PC-9 (cell line): ENCODE measurements at regions not wholly inside any gene's neighbourhood (a gene's known extent, or its start where the extent isn't known, plus 50 kb on each side); places are given as distances from the start of the nearest gene placed in this dataset.
"Not testable (repeated sequence)": the region's sequence is repeated elsewhere in the genome, so short reads cannot be mapped to it uniquely, and the experiment has no call there.

Experiments used
- BruUV-seq: library from RNA; stranded (reverse); fragments of 400-500 nt; replicated peaks from 2 replicates; lab custom pipeline; 2021; lab: Mats Ljungman, UMichigan
- CTCF ChIA-PET: fragments of 300-600 bp; sonication (Branson Sonifier 250); formaldehyde crosslinking; loops from one replicate; lab custom pipeline; 2022; ENCODE audit warnings: antibody characterized with exemption; lab: Charles Lee
- POLR2A ChIA-PET: fragments of 300-600 bp; sonication (Branson Sonifier 250); formaldehyde crosslinking; loops from one replicate; lab custom pipeline; 2022; ENCODE audit warnings: antibody characterized with exemption; ENCODE audit not compliant: unreplicated experiment; lab: Charles Lee
- DNase-seq, 2 experiments: peaks; one replicate each; pipeline versions ENCODE4 v3.0.0 to v3.0.0-alpha.2; 2015 to 2022; ENCODE audit warnings: mixed read lengths in 1 of 2
- H2AFZ ChIP-seq: fragments of 200-600 bp; sonication (generic); 2 replicates; pipeline ENCODE4 v1.8.1; 2017; ENCODE audit warnings: antibody characterized with exemption
- H3F3A ChIP-seq: fragments of 200-600 bp; sonication (generic); 2 replicates; pipeline ENCODE4 v1.8.1; 2017; ENCODE audit warnings: antibody characterized with exemption, mild to moderate bottlenecking, low read depth; ENCODE audit not compliant: insufficient read depth
- H3K27ac ChIP-seq: fragments of 200-600 bp; sonication (generic); 2 replicates; pipeline ENCODE4 v1.6.1; 2016; ENCODE audit warnings: mixed run types
- H3K27me3 ChIP-seq: fragments of 200-600 bp; sonication (generic); 2 replicates; pipeline ENCODE4 v1.6.1; 2016; ENCODE audit warnings: low read depth, mixed run types; ENCODE audit not compliant: insufficient read depth
- H3K36me3 ChIP-seq: fragments of 200-600 bp; sonication (generic); 2 replicates; pipeline ENCODE4 v1.6.1; 2016; ENCODE audit warnings: low read depth, mixed run types
- H3K4me1 ChIP-seq: fragments of 200-600 bp; sonication (generic); replicated peaks from 2 replicates; pipeline ENCODE4 v1.6.1; 2016; ENCODE audit warnings: mixed run types; ENCODE audit not compliant: insufficient read depth
- H3K4me2 ChIP-seq: fragments of 200-600 bp; sonication (generic); 2 replicates; pipeline ENCODE4 v1.6.1; 2017; ENCODE audit warnings: mixed run types
- H3K4me3 ChIP-seq: fragments of 200-600 bp; sonication (generic); 2 replicates; pipeline ENCODE4 v1.6.1; 2016; ENCODE audit warnings: mixed run types
- H3K79me2 ChIP-seq: fragments of 200-600 bp; sonication (generic); 2 replicates; pipeline ENCODE4 v1.6.1; 2017; ENCODE audit warnings: low read depth, mixed run types
- H3K9me2 ChIP-seq: fragments of 200-600 bp; sonication (generic); 2 replicates; pipeline ENCODE4 v1.8.1; 2017; ENCODE audit warnings: mild to moderate bottlenecking; ENCODE audit not compliant: insufficient read depth
- H3K9me3 ChIP-seq: fragments of 200-600 bp; sonication (generic); 2 replicates; pipeline ENCODE4 v1.8.1; 2016; ENCODE audit warnings: low read depth; ENCODE audit not compliant: insufficient read depth
- H4K20me1 ChIP-seq: fragments of 200-600 bp; sonication (generic); 2 replicates; pipeline ENCODE4 v1.8.1; 2017; ENCODE audit not compliant: insufficient read depth
- EZH2 ChIP-seq: fragments of 200-600 bp; sonication (generic); IDR thresholded peaks from 2 replicates; pipeline ENCODE4 v1.8.0; 2017; ENCODE audit warnings: antibody characterized with exemption, low read depth
- intact Hi-C: fragments of 100-400 bp; cut with micrococcal nuclease; formaldehyde crosslinking; loops from one replicate; pipeline ENCODE4 v1.10.0; 2022; ENCODE audit not compliant: unreplicated experiment
- TF ChIP-seq, protein P1 (sequence below): fragments of 200-600 bp; sonication (generic); conservative IDR thresholded peaks from 2 replicates; pipeline ENCODE4 v1.6.1; 2017; ENCODE audit warnings: mixed run types, antibody characterized with exemption, mild to moderate bottlenecking, moderate library complexity

DNA sequence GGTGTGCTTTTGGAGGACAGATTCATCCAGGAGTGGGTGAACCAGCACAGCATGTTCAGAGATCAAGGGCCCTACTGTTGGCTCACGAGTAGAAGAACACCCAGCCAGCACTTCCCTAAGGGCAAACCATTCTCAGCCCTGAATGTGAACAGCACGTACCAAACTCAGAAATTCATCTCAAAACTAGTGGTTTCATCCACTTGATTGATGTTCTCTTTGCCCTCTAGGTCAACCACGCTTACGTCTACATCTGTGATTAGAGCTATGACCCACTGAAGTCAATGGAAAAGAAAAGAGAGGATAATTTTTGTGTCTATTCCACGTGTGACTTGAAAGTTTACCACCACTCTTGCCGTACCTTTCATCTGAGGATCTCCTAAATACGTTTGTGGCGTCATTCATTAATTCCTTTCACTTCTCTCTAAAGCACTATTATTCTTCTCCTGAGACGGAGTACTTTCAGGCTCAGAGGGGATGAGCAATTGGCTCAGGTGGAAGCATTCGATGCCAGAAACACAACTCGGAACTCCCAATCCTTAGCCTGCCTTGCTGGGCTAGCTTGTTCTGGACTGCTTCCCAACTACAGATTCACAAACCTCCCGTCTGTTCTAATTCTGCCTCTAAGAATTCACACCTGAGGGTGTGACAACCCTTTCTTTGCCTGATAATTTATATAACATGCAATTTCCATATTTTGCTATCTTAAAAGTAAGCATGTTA lies 57.3 kb upstream of the HIVEP3 start:
- CTCF ChIA-PET, result interaction anchor here (0.6 kb wide), 1 partner anchor 265 kb away, joined by 3 read pairs; no protein-coding TSS in a partner anchor
- intact Hi-C loops, result no loop called here

DNA sequence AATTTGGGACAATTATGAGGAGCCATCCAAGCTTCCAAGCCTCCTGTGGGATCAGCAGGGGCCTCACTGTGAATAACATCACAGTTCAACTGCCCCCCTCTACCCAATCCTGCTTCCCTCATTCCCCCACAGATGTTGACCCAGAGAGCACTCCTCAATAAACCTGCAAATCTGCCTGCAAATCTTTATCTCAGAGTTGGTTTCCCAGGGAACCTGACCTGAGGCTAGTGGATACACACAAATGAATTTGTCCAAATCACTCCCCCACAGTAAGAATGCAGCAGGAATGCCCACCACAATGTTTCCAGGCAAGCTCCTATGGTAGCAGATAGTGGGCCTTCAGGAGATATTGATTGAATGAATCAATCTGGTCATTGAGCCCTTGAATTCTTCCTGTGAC lies 56.4 kb upstream of the HIVEP3 start:
- POLR2A ChIA-PET, result no interaction called here
- Histone ChIP-seq H3F3A (no peaks in the 10 kb centered on the region), H3K4me1 (no peaks in the 10 kb centered on the region), H3K9me2 (no peaks in the 10 kb centered on the region), H3K27me3 (no peaks in the 10 kb centered on the region), H3K4me2 (no peak overlapping the region), H3K4me3 (no peak overlapping the region), H3K36me3 (no peaks in the 10 kb centered on the region), H3K27ac (no peak overlapping the region), H2AFZ (no peak overlapping the region), H3K79me2 (no peaks in the 10 kb centered on the region), H4K20me1 (no peaks in the 10 kb centered on the region), H3K9me3 (no peaks in the 10 kb centered on the region; the same call in 1 of the 2 replicates)
- CTCF ChIA-PET, result no interaction called here
- TF ChIP-seq, protein P1, sequence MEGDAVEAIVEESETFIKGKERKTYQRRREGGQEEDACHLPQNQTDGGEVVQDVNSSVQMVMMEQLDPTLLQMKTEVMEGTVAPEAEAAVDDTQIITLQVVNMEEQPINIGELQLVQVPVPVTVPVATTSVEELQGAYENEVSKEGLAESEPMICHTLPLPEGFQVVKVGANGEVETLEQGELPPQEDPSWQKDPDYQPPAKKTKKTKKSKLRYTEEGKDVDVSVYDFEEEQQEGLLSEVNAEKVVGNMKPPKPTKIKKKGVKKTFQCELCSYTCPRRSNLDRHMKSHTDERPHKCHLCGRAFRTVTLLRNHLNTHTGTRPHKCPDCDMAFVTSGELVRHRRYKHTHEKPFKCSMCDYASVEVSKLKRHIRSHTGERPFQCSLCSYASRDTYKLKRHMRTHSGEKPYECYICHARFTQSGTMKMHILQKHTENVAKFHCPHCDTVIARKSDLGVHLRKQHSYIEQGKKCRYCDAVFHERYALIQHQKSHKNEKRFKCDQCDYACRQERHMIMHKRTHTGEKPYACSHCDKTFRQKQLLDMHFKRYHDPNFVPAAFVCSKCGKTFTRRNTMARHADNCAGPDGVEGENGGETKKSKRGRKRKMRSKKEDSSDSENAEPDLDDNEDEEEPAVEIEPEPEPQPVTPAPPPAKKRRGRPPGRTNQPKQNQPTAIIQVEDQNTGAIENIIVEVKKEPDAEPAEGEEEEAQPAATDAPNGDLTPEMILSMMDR, result no peak
- TF ChIP-seq EZH2, result no peak
- no TSS peak for BruUV-seq
- DNase-seq, result no peak
- intact Hi-C loops, result no loop called here

More for the DNA sequence above, 57.3 kb upstream of the HIVEP3 start:
- no peak overlapping the region for H3K27ac ChIP-seq
- DNase-seq, result no peak
- TF ChIP-seq, protein P1, result no peak
- TF ChIP-seq EZH2, result no peak
- no peak overlapping the region for H3K4me3 ChIP-seq
- BruUV-seq, result no TSS peak
- no peaks in the 10 kb centered on the region for H3F3A ChIP-seq
- H4K20me1 ChIP-seq, result no peaks in the 10 kb centered on the region
- no peak overlapping the region for H3K4me2 ChIP-seq
- no peaks in the 10 kb centered on the region for H3K79me2 ChIP-seq
- POLR2A ChIA-PET, result no interaction called here
- H3K9me2 ChIP-seq, result no peaks in the 10 kb centered on the region
- no peak overlapping the region for H2AFZ ChIP-seq
- no peaks in the 10 kb centered on the region for H3K27me3 ChIP-seq
- no peaks in the 10 kb centered on the region; the same call in 1 of the 2 replicates for H3K9me3 ChIP-seq
- H3K4me1 ChIP-seq, result no peaks in the 10 kb centered on the region
- H3K36me3 ChIP-seq, result no peaks in the 10 kb centered on the region

DNA sequence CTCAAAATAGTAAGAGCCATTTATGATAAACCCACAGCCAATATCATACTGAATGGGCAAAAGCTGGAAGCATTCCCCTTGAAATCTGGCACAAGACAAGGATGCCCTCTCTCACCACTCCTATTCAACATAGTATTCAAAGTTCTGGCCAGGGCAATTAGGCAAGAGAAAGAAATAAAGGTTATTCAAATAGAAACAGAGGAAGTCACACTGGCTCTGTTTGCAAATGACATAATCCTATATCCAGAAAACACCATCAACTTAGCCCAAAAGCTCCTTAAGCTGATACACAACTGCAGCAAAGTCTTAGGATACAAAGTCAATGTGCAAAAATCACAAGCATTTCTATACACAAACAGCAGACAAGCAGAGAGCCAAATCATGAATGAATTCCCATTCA lies 49.8 kb upstream of the HIVEP3 start:
- H3K4me1 ChIP-seq, BruUV-seq, H3F3A ChIP-seq, H3K4me2 ChIP-seq, H3K36me3 ChIP-seq, POLR2A ChIA-PET, H3K27ac ChIP-seq, H3K4me3 ChIP-seq, CTCF ChIA-PET, H3K9me3 ChIP-seq, H2AFZ ChIP-seq, H4K20me1 ChIP-seq, intact Hi-C loops, H3K9me2 ChIP-seq, H3K27me3 ChIP-seq, H3K79me2 ChIP-seq, DNase-seq: not testable (repeated sequence)
